H1 (cell line): ENCODE measurements at regions not wholly inside any gene's neighbourhood (a gene's known extent, or its start where the extent isn't known, plus 50 kb on each side); places are given as distances from the start of the nearest gene placed in this dataset.

Experiments
- CTCF ChIA-PET: fragments of 300-600 bp; sonication (Branson Sonifier 250); formaldehyde crosslinking; loops from one replicate; lab custom pipeline; 2021; ENCODE audit not compliant: partially characterized antibody; lab: Charles Lee
- POLR2A ChIA-PET: fragments of 300-600 bp; sonication (Branson Sonifier 250); formaldehyde crosslinking; loops from one replicate; lab custom pipeline; 2021; ENCODE audit warnings: inconsistent platforms; ENCODE audit not compliant: partially characterized antibody; lab: Charles Lee
- DNase-seq, 2 experiments: peaks; one replicate each; pipeline versions ENCODE4 v3.0.0 to v3.0.0-alpha.2; 2010 to 2022; ENCODE audit warnings: low spot score in 2 of 2, low read depth in 1 of 2, mixed read lengths in 1 of 2
- FAIRE-seq: peaks from 2 replicates; lab custom pipeline; 2011; peaks lifted over from hg19 to GRCh38; lab: Jason Lieb, UNC
- H2AFZ ChIP-seq: 2 replicates; pipeline ENCODE4 v1.8.1; 2012; ENCODE audit warnings: low read length, inconsistent platforms
- H2AK5ac ChIP-seq: 2 replicates; pipeline ENCODE4 v1.6.1; 2013; ENCODE audit warnings: low read depth, low read length
- H2BK120ac ChIP-seq: replicated peaks from 2 replicates; pipeline ENCODE3; 2013; ENCODE audit warnings: low read depth, low read length, inconsistent platforms
- H2BK12ac ChIP-seq: 2 replicates; pipeline ENCODE4 v1.6.1; 2013; ENCODE audit warnings: low read depth, low read length
- H2BK15ac ChIP-seq: 2 replicates; pipeline ENCODE4 v1.6.1; 2013; ENCODE audit warnings: low read length
- H2BK20ac ChIP-seq: 2 replicates; pipeline ENCODE4 v1.6.1; 2013; ENCODE audit warnings: low read length
- H2BK5ac ChIP-seq: 2 replicates; pipeline ENCODE4 v1.6.1; 2013; ENCODE audit warnings: low read depth, low read length
- H3K14ac ChIP-seq: 2 replicates; pipeline ENCODE4 v1.6.1; 2013; ENCODE audit warnings: inconsistent platforms; ENCODE audit not compliant: insufficient read length
- H3K18ac ChIP-seq: 2 replicates; pipeline ENCODE4 v1.6.1; 2013; ENCODE audit warnings: low read length; ENCODE audit errors: extremely low read depth
- H3K23ac ChIP-seq: 2 replicates; pipeline ENCODE4 v1.6.1; 2013; ENCODE audit warnings: inconsistent platforms; ENCODE audit not compliant: insufficient read length
- H3K23me2 ChIP-seq: 2 replicates; pipeline ENCODE4 v1.6.1; 2013; ENCODE audit warnings: low read depth, low read length
- H3K27ac ChIP-seq: 2 replicates; pipeline ENCODE4 v1.6.1; 2011; ENCODE audit warnings: low read depth, low read length, inconsistent platforms
- H3K27me3 ChIP-seq, 4 experiments: replicated peaks in 1 of 4; 1 replicate in 1 of 4; 2 replicates in 3 of 4; pipeline versions ENCODE4 v1.6.1 to v1.8.1; 2011 to 2013; ENCODE audit warnings: low read length in 3 of 4, mild to moderate bottlenecking in 3 of 4, inconsistent platforms in 2 of 4, mixed read lengths in 2 of 4, moderate library complexity in 1 of 4; ENCODE audit not compliant: control insufficient read depth in 3 of 4, insufficient read depth in 3 of 4; ENCODE audit errors: extremely low read depth in 1 of 4
- H3K36me3 ChIP-seq, 4 experiments: 2 replicates each; pipeline versions ENCODE4 v1.6.1 to v1.8.1; 2011 to 2013; ENCODE audit warnings: mild to moderate bottlenecking in 4 of 4, low read length in 3 of 4, moderate library complexity in 2 of 4, control low read depth in 1 of 4, inconsistent platforms in 1 of 4; ENCODE audit not compliant: insufficient read depth in 4 of 4, control insufficient read depth in 2 of 4
- H3K4ac ChIP-seq: replicated peaks from 2 replicates; pipeline ENCODE3; 2013; ENCODE audit warnings: low read length, low read depth, mixed read lengths, inconsistent platforms; ENCODE audit not compliant: insufficient read length
- H3K4me1 ChIP-seq, 4 experiments: replicated peaks in 1 of 4; 1 replicate in 1 of 4; 2 replicates in 3 of 4; pipeline versions ENCODE4 v1.6.1 to v1.8.1; 2011 to 2013; ENCODE audit warnings: low read length in 3 of 4, inconsistent platforms in 2 of 4, mixed read lengths in 1 of 4; ENCODE audit not compliant: insufficient read depth in 4 of 4, control insufficient read depth in 3 of 4
- H3K4me2 ChIP-seq, 2 experiments: 2 replicates each; pipeline versions ENCODE4 v1.6.1 to v1.8.1; 2011 to 2013; ENCODE audit warnings: low read depth in 2 of 2, low read length in 2 of 2, control low read depth in 1 of 2, inconsistent platforms in 1 of 2, mild to moderate bottlenecking in 1 of 2; ENCODE audit not compliant: insufficient read depth in 1 of 2
- H3K4me3 ChIP-seq, 4 experiments: fragments of 200-600, 300-600 bp in 1 of 4; sonication (generic), shearing (Covaris generic), sonication (Bioruptor Twin) in 1 of 4; 2 replicates each; pipeline versions ENCODE4 v1.5.1 to v1.8.1; 2011 to 2016; ENCODE audit warnings: low read length in 4 of 4, low read depth in 3 of 4, control low read depth in 2 of 4, inconsistent platforms in 2 of 4, mild to moderate bottlenecking in 2 of 4, mixed read lengths in 1 of 4, moderate library complexity in 1 of 4; ENCODE audit not compliant: insufficient read depth in 2 of 4; ENCODE audit errors: extremely low read depth in 1 of 4
- H3K56ac ChIP-seq: replicated peaks from 2 replicates; pipeline ENCODE3; 2013; ENCODE audit warnings: low read depth, mild to moderate bottlenecking, mixed read lengths, low read length, inconsistent platforms; ENCODE audit not compliant: insufficient read length
- H3K79me1 ChIP-seq: 2 replicates; pipeline ENCODE4 v1.6.1; 2013; ENCODE audit warnings: low read depth, low read length, control low read depth
- H3K79me2 ChIP-seq, 2 experiments: 2 replicates each; pipeline versions ENCODE4 v1.6.1 to v1.8.1; 2012 to 2013; ENCODE audit warnings: low read length in 2 of 2, mild to moderate bottlenecking in 2 of 2, inconsistent platforms in 1 of 2; ENCODE audit not compliant: insufficient read depth in 2 of 2, control insufficient read depth in 1 of 2
- H3K9ac ChIP-seq, 4 experiments: replicated peaks in 1 of 4; 1 replicate in 1 of 4; 2 replicates in 3 of 4; pipeline versions ENCODE4 v1.6.1 to v1.8.1; 2011 to 2013; ENCODE audit warnings: low read depth in 3 of 4, low read length in 3 of 4, control low read depth in 2 of 4, mild to moderate bottlenecking in 2 of 4, moderate library complexity in 2 of 4, inconsistent platforms in 1 of 4; ENCODE audit errors: extremely low read depth in 1 of 4
- H3K9me3 ChIP-seq, 2 experiments: 2 replicates each; pipeline versions ENCODE4 v1.6.1 to v1.8.1; 2012 to 2013; ENCODE audit warnings: mild to moderate bottlenecking in 2 of 2, moderate library complexity in 2 of 2, control low read depth in 1 of 2, inconsistent platforms in 1 of 2, low read depth in 1 of 2, low read length in 1 of 2, mixed read lengths in 1 of 2; ENCODE audit not compliant: insufficient read depth in 2 of 2
- H4K20me1 ChIP-seq, 2 experiments: replicated peaks in 1 of 2; 2 replicates each; pipeline versions ENCODE3 to v1.8.1; 2011 to 2013; ENCODE audit warnings: inconsistent platforms in 2 of 2, low read length in 2 of 2, mild to moderate bottlenecking in 1 of 2; ENCODE audit not compliant: insufficient read depth in 2 of 2, control insufficient read depth in 1 of 2
- H4K5ac ChIP-seq: 2 replicates; pipeline ENCODE4 v1.6.1; 2013; ENCODE audit warnings: low read length, low read depth, mixed read lengths, inconsistent platforms; ENCODE audit not compliant: insufficient read length
- H4K8ac ChIP-seq: 2 replicates; pipeline ENCODE4 v1.8.0; 2013; ENCODE audit warnings: mild to moderate bottlenecking, moderate library complexity, low read length, inconsistent platforms; ENCODE audit not compliant: insufficient read depth; ENCODE audit errors: extremely low read depth
- H4K91ac ChIP-seq: replicated peaks from 2 replicates; pipeline ENCODE3; 2013; ENCODE audit warnings: low read length, mixed read lengths, inconsistent platforms; ENCODE audit not compliant: insufficient read length
- BACH1 ChIP-seq: IDR thresholded peaks from 2 replicates; pipeline ENCODE4 v1.6.1; 2012; ENCODE audit warnings: low read length, improper control_type of control experiment
- BRCA1 ChIP-seq: IDR thresholded peaks from 2 replicates; pipeline ENCODE4 v1.6.1; 2012; ENCODE audit warnings: low read depth, low read length, improper control_type of control experiment
- CEBPB ChIP-seq: IDR thresholded peaks from 2 replicates; pipeline ENCODE4 v1.6.1; 2012; ENCODE audit warnings: low read depth, low read length
- CHD1 ChIP-seq: IDR thresholded peaks from 2 replicates; pipeline ENCODE4 v1.6.1; 2012; ENCODE audit warnings: low read depth, low read length, improper control_type of control experiment
- EP300 ChIP-seq, 2 experiments: IDR thresholded peaks; 1 replicate in 1 of 2; 2 replicates in 1 of 2; pipeline ENCODE4 v1.6.1; 2011 to 2012; ENCODE audit warnings: low read depth in 2 of 2, low read length in 2 of 2, mild to moderate bottlenecking in 2 of 2, borderline replicate concordance in 1 of 2, inconsistent platforms in 1 of 2, moderate library complexity in 1 of 2
- KDM4A ChIP-seq: IDR thresholded peaks from one replicate; pipeline ENCODE4 v1.7.1; 2012; ENCODE audit warnings: low read depth, mild to moderate bottlenecking, moderate library complexity, low read length, inconsistent platforms; ENCODE audit not compliant: severe bottlenecking
- POU5F1 ChIP-seq: IDR thresholded peaks from 2 replicates; pipeline ENCODE4 v1.6.1; 2011; ENCODE audit warnings: low read depth, mild to moderate bottlenecking, low read length, moderate library complexity
- RFX5 ChIP-seq: IDR thresholded peaks from 2 replicates; pipeline ENCODE4 v1.6.1; 2011; ENCODE audit warnings: low read depth, low read length, improper control_type of control experiment, borderline replicate concordance
- RXRA ChIP-seq: IDR thresholded peaks from 2 replicates; pipeline ENCODE4 v1.6.1; 2011; ENCODE audit warnings: low read depth, mild to moderate bottlenecking, low read length, moderate library complexity; ENCODE audit not compliant: insufficient read depth
- SIN3A ChIP-seq, 2 experiments: IDR thresholded peaks in 1 of 2; conservative IDR thresholded peaks in 1 of 2; 2 replicates each; pipeline ENCODE4 v1.6.1; 2011 to 2012; ENCODE audit warnings: low read length in 2 of 2, improper control_type of control experiment in 1 of 2, low read depth in 1 of 2, mild to moderate bottlenecking in 1 of 2
- SUZ12 ChIP-seq: fragments of 200-600 bp; sonication (generic); IDR thresholded peaks from 2 replicates; pipeline ENCODE4 v1.6.1; 2012; ENCODE audit warnings: mild to moderate bottlenecking, inconsistent platforms, low read length, moderate library complexity, mixed read lengths
- YY1 ChIP-seq: IDR thresholded peaks from 2 replicates; pipeline ENCODE4 v1.6.1; 2011; ENCODE audit warnings: low read depth, mild to moderate bottlenecking, low read length

DNA sequence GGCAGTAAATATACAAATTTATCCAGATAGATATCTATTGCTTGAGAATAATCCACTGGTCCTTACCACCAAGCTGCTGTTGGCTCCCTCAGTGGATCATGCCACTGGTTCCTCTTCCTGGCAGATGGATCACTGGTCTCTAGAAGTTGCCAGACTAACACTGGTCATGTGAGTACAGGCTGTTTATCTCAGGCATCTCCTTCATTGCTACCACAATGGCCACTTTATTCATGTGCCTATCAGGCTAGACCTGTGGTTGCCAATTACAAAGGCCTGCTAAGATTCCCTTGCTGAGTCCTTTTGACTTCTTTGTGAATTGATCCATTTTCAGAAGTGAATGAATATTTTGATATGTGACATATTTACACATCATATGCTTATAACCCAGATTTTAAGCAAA is 1659.5 kb upstream of the PCDH20 start:
- Histone ChIP-seq H3K27me3 (no peaks in the 10 kb centered on the region), H3K9me3 (no peaks in the 10 kb centered on the region), H3K4ac (no peak overlapping the region), H2AK5ac (no peak overlapping the region), H3K14ac (no peak overlapping the region), H2BK120ac (no peak overlapping the region), H2AFZ (no peak overlapping the region), H3K79me2 (no peaks in the 10 kb centered on the region), H2BK5ac (no peak overlapping the region), H2BK15ac (no peak overlapping the region), H4K20me1 (no peaks in the 10 kb centered on the region), H3K18ac (no peak overlapping the region), H3K23ac (no peak overlapping the region), H3K9ac (no peak overlapping the region), H3K56ac (no peak overlapping the region), H2BK12ac (no peak overlapping the region), H3K27ac (no peak overlapping the region), H3K36me3 (no peaks in the 10 kb centered on the region), H4K91ac (no peak overlapping the region), H2BK20ac (no peak overlapping the region), H4K5ac (no peak overlapping the region), H3K79me1 (no peaks in the 10 kb centered on the region), H3K4me3 (no peak overlapping the region), H3K4me1 (no peaks in the 10 kb centered on the region), H3K4me2 (no peak overlapping the region), H4K8ac (no peak overlapping the region), H3K23me2 (no peaks in the 10 kb centered on the region)
- ChIA-PET POLR2A (no interaction called here), CTCF (no interaction called here)
- FAIRE-seq (no peak), DNase-seq (no peak)
- TF ChIP-seq RXRA = no peak
- TF ChIP-seq SIN3A (conservative IDR thresholded peaks at IDR 0.05 in 1 of 2, IDR thresholded peaks at IDR 0.05 in 1 of 2; ENCODE audit: low read depth in 1 of 2, low read length in 2 of 2) = no peak
- no peak for TF ChIP-seq RFX5
- no peak for TF ChIP-seq BRCA1
- TF ChIP-seq KDM4A = no peak
- no peak for TF ChIP-seq SUZ12
- TF ChIP-seq POU5F1 = no peak
- no peak for TF ChIP-seq CHD1
- TF ChIP-seq CEBPB = no peak
- TF ChIP-seq YY1 = no peak
- no peak for TF ChIP-seq EP300 (IDR thresholded peaks at IDR 0.05; ENCODE audit: borderline replicate concordance in 1 of 2, low read depth in 2 of 2, low read length in 2 of 2)
- TF ChIP-seq BACH1 = no peak
